Cardiac muscle cell (in vitro differentiated cells and primary cell): ENCODE measurements at regions not wholly inside any gene's neighbourhood (a gene's known extent, or its start where the extent isn't known, plus 50 kb on each side); places are given as distances from the start of the nearest gene placed in this dataset.

Source experiments
- DNase-seq, 2 donors: peaks; one replicate each; pipeline versions ENCODE4 v3.0.0 to v3.0.0-alpha.2; 2010 to 2017; ENCODE audit warnings: low read depth in 1 of 2, low spot score in 1 of 2
- H3K27ac ChIP-seq: fragments of 200-600 bp; sonication (generic); 2 replicates; pipeline ENCODE4 v1.5.1; 2016
- H3K27me3 ChIP-seq: fragments of 200-600 bp; sonication (generic); 2 replicates; pipeline ENCODE4 v1.6.0; 2016; ENCODE audit warnings: control low read depth
- H3K36me3 ChIP-seq: fragments of 200-600 bp; sonication (generic); 2 replicates; pipeline ENCODE4 v1.5.1; 2016; ENCODE audit warnings: control low read depth
- H3K4me1 ChIP-seq: fragments of 200-600 bp; sonication (generic); 2 replicates; pipeline ENCODE4 v1.8.1; 2017; ENCODE audit warnings: low read depth, mild to moderate bottlenecking, mixed run types
- H3K4me3 ChIP-seq: fragments of 200-600 bp; sonication (generic); 2 replicates; pipeline ENCODE4 v1.5.1; 2016; ENCODE audit warnings: mild to moderate bottlenecking
- H3K9me3 ChIP-seq: fragments of 200-600 bp; sonication (generic); 2 replicates; pipeline ENCODE4 v1.5.1; 2017; ENCODE audit warnings: low read depth, mild to moderate bottlenecking, control low read depth
- TF ChIP-seq, protein P1 (sequence below): IDR thresholded peaks from 2 replicates; pipeline ENCODE4 v1.5.1; 2012; ENCODE audit warnings: low read depth, mild to moderate bottlenecking, low read length

DNA sequence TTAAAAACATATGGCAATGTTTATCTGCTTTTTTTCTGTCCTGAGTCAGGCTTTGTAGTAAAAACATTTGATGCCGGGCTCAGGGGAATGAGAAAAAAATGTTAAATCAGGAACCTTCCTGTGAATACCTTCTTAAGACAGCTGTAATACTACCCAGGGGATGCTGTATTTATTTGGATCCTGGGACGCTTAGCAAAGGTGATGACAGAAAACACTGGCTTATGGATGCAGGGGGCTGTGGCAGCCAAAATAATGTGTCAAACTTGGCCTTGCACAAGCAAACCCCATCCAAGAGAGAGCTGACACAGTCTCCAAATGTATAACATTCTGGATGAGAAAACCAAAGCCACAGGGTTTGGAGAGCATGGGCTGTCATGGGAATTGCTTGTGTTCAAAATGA is 438.2 kb upstream of the PROK2 start:
- Histone ChIP-seq H3K27me3 (no peaks in the 10 kb centered on the region), H3K9me3 (no peaks in the 10 kb centered on the region), H3K36me3 (no peaks in the 10 kb centered on the region), H3K4me3 (no peak overlapping the region), H3K27ac (no peak overlapping the region), H3K4me1 (no peaks in the 10 kb centered on the region)
- no peak for DNase-seq
- TF ChIP-seq, protein P1, sequence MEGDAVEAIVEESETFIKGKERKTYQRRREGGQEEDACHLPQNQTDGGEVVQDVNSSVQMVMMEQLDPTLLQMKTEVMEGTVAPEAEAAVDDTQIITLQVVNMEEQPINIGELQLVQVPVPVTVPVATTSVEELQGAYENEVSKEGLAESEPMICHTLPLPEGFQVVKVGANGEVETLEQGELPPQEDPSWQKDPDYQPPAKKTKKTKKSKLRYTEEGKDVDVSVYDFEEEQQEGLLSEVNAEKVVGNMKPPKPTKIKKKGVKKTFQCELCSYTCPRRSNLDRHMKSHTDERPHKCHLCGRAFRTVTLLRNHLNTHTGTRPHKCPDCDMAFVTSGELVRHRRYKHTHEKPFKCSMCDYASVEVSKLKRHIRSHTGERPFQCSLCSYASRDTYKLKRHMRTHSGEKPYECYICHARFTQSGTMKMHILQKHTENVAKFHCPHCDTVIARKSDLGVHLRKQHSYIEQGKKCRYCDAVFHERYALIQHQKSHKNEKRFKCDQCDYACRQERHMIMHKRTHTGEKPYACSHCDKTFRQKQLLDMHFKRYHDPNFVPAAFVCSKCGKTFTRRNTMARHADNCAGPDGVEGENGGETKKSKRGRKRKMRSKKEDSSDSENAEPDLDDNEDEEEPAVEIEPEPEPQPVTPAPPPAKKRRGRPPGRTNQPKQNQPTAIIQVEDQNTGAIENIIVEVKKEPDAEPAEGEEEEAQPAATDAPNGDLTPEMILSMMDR: no peak

DNA sequence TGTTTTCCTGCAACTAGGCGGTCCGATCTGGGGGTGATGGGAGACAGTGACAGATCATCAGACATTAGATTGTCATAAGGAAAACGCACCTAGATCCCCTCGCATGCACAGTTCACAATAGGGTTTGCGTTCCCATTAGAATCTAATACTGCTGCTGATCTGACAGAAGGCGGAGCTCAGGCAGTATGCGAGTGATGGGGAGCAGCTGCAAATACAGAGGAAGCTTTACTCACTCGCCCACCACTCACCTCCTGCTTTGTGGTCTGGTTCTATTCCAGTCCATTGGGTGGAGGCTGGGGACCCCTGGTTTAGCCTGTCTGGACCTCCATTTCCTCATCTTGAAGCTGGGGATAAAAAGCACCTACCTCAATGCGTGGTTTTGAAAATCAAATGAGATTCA is 437.5 kb upstream of the PROK2 start:
- Histone ChIP-seq H3K4me1 (no peaks in the 10 kb centered on the region), H3K9me3 (no peaks in the 10 kb centered on the region), H3K27ac (no peak overlapping the region), H3K27me3 (no peaks in the 10 kb centered on the region), H3K36me3 (no peaks in the 10 kb centered on the region), H3K4me3 (no peak overlapping the region)
- no peak for DNase-seq
- TF ChIP-seq, protein P1: no peak

DNA sequence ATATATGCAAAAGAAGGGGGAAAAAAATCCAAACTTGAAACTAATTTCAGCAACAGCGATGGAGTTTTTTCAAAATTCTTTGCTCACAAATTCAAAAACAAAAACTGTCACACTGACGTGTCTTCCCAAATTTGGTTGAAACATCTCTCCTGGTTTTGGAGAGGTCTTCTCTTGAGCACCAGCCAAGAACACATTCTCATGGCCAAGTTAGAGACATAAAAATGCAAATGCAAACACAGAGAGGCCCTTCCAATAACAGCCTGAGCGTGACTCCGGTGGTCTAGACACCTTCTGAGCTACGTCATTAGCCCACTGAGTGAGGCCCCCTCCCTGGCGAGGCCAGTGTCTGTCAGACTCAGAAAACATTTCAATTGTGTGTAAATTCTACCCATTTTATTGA is 436.0 kb upstream of the PROK2 start:
- Histone ChIP-seq H3K4me1 (no peaks in the 10 kb centered on the region), H3K27me3 (no peaks in the 10 kb centered on the region), H3K4me3 (no peak overlapping the region), H3K36me3 (no peaks in the 10 kb centered on the region), H3K9me3 (no peaks in the 10 kb centered on the region), H3K27ac (no peak overlapping the region)
- no peak for DNase-seq
- TF ChIP-seq, protein P1: no peak

DNA sequence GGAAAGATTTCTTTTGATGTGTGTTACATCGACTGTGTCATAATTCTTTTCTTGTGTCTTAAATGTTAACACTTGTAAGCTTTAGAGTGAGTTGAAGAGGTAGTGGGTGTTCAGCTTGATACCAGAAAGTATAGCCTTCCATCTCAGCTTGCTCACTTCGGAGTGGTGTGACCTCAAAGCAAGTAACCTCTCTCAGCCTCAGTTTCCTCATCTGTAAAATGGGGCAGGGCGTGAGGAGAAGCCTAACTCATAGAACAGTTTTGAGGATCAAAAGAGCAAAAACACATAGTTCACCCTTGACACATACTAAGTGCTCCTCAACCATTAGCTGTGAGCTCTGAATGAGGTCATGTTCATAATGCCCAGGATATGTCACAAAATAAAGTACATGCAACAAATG is 434.8 kb upstream of the PROK2 start:
- H3K36me3 ChIP-seq: no peaks in the 10 kb centered on the region
- no peaks in the 10 kb centered on the region for H3K4me1 ChIP-seq
- no peak for DNase-seq
- no peaks in the 10 kb centered on the region for H3K9me3 ChIP-seq
- H3K27me3 ChIP-seq: no peaks in the 10 kb centered on the region
- TF ChIP-seq, protein P1: no peak
- H3K4me3 ChIP-seq: no peak overlapping the region
- H3K27ac ChIP-seq: no peak overlapping the region

DNA sequence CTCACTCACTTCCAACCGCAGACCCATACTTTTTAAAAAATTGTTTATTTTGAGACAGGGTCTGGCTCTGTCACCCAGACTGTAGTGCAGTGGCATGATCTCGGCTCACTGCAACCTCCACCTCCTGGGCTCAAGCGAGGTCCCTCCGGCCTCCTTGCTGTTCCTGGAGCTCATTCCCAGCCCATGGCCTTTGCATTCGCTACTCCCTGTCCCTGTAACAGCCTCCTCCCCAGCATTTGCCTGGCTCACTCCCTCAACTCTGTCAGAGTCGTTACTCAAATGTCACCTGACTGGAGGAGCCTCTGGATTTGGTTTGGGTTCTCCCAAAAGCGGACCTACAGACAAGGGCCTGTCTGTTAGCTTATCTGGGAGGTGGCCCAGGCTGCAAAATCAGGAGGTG is 432.6 kb upstream of the PROK2 start:
- Histone ChIP-seq H3K27me3 (no peaks in the 10 kb centered on the region), H3K4me1 (no peaks in the 10 kb centered on the region)

More for the DNA sequence above, 432.6 kb upstream of the PROK2 start:
- no peak for DNase-seq
- Histone ChIP-seq H3K9me3 (no peaks in the 10 kb centered on the region), H3K36me3 (no peaks in the 10 kb centered on the region), H3K27ac (no peak overlapping the region), H3K4me3 (no peak overlapping the region)
- TF ChIP-seq, protein P1: no peak
